ENCODE measurements at regions not wholly inside any gene's neighbourhood (a gene's known extent, or its start where the extent isn't known, plus 50 kb on each side); places are given as distances from the start of the nearest gene placed in this dataset.
"Not testable (repeated sequence)": the region's sequence is repeated elsewhere in the genome, so short reads cannot be mapped to it uniquely, and the experiment has no call there.

DNA sequence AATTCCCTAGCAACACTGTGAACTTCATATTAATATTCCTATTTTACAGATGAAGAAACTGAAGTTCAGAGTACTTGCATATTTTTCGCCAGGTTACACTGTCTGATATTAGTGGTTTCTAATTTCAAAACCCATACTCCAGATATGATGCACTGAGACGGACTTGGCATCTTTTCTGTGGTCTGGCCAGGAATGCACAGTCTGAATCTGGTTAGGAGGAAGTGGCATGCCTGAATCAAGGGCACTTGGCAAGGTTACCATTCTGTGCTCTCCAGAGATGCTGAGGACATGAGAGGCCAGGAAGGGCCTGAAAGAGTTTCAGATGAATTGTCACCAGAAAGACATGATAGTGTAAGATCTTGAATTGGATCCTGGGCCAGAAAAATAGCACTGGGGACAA is 150.1 kb downstream of the HAO1 start:
- Mint-ChIP-seq H3K27ac (no peak overlapping the region), H3K36me3 (ENCODE audit: low read depth) (no peaks in the 10 kb centered on the region), H3K4me1 (ENCODE audit: low read depth) (no peaks in the 10 kb centered on the region), H3K27me3 (ENCODE audit: insufficient read depth) (no peaks in the 10 kb centered on the region), H3K4me3 (no peak overlapping the region), H3K9me3 (no peaks in the 10 kb centered on the region)
- TF ChIP-seq, protein P1, sequence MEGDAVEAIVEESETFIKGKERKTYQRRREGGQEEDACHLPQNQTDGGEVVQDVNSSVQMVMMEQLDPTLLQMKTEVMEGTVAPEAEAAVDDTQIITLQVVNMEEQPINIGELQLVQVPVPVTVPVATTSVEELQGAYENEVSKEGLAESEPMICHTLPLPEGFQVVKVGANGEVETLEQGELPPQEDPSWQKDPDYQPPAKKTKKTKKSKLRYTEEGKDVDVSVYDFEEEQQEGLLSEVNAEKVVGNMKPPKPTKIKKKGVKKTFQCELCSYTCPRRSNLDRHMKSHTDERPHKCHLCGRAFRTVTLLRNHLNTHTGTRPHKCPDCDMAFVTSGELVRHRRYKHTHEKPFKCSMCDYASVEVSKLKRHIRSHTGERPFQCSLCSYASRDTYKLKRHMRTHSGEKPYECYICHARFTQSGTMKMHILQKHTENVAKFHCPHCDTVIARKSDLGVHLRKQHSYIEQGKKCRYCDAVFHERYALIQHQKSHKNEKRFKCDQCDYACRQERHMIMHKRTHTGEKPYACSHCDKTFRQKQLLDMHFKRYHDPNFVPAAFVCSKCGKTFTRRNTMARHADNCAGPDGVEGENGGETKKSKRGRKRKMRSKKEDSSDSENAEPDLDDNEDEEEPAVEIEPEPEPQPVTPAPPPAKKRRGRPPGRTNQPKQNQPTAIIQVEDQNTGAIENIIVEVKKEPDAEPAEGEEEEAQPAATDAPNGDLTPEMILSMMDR (IDR thresholded peaks at IDR 0.05) = no peak
- DNase-seq = no peak

DNA sequence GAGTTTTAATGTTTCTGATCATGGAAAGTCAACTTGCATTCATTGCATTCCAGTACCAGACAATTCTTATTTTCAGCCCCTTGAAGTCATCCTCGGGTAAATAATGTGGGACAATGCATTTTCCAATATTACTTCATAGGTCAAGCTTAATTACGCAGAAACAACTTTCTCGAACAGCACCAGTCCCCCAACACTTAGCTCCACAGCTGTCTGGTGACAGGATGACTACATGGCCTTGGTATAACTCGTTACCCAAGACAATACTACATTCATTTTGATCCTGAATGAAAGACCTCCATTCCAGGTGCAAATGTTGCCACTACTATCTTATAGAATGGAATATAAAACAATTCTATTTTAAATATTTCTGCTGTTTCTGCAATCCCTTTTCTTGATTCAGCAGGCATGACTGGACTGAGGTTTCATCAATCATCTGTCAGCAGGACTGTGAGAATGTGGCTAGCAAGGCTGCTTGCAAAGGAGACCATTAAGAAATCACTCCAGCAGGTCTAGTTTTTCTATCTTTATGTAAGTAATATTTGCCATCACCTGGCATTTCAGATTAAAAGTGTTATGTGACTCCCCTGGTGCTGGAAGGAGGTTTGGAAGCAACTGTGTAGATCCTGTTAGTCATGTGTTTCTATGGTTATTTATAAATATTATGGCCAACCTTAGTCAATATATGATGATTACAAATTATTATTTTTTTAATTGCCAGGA is 147.9 kb downstream of the HAO1 start:
- H3K9me3 Mint-ChIP-seq = no peaks in the 10 kb centered on the region
- H3K27ac Mint-ChIP-seq = no peak overlapping the region
- H3K27me3 Mint-ChIP-seq (ENCODE audit: insufficient read depth) = no peaks in the 10 kb centered on the region; the same call in 1 of the 2 replicates
- no peaks in the 10 kb centered on the region for H3K36me3 Mint-ChIP-seq (ENCODE audit: low read depth)
- no peaks in the 10 kb centered on the region for H3K4me1 Mint-ChIP-seq (ENCODE audit: low read depth)
- DNase-seq = no peak
- H3K4me3 Mint-ChIP-seq = no peak overlapping the region
- TF ChIP-seq, protein P1 (IDR thresholded peaks at IDR 0.05) = no peak

DNA sequence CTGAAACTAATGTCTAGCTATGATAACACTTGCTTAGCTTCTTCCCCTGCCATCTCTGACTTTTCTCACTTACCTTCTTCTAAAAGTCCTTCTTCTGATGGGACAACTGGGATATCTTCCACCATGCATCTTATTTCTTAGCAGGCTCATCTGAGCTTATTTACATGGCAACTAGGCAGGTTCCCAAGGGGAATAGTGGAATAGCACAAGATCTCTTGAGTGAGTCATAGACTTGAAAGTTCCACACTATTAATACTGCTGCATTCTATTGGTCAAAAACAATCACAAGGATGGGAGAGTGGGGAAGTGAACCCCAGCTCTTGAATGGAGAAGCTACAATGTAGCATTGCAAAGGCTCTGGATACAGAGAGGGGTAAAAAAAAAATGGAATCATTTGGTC is 142.1 kb downstream of the HAO1 start:
- no peaks in the 10 kb centered on the region for H3K36me3 Mint-ChIP-seq (ENCODE audit: low read depth)
- H3K27ac Mint-ChIP-seq = no peak overlapping the region
- TF ChIP-seq, protein P1 (IDR thresholded peaks at IDR 0.05) = no peak
- H3K27me3 Mint-ChIP-seq (ENCODE audit: insufficient read depth) = no peaks in the 10 kb centered on the region; the same call in 1 of the 2 replicates
- H3K4me3 Mint-ChIP-seq = no peak overlapping the region
- DNase-seq = no peak
- no peaks in the 10 kb centered on the region for H3K4me1 Mint-ChIP-seq (ENCODE audit: low read depth)
- no peaks in the 10 kb centered on the region for H3K9me3 Mint-ChIP-seq

DNA sequence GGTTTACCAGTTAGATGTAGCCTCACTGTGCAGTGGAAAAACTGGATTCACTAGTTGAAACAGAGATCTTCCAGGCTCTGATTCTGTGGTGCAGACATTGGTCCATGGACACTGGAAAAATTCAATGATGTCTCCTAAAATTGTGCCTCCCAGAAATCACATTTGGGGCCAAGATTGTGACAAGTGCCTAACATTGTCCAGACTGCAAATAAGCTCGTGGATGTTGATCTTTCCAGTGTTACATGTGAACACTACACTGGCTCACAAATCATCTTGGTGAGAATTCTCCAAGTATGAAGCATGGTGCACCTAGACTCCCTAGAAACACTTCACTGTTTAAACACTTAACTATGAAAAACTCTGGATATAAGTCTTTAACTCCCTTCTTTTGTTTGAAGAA is 140.4 kb downstream of the HAO1 start:
- H3K4me1 Mint-ChIP-seq (ENCODE audit: low read depth) = no peaks in the 10 kb centered on the region
- no peaks in the 10 kb centered on the region for H3K36me3 Mint-ChIP-seq (ENCODE audit: low read depth)
- TF ChIP-seq, protein P1 (IDR thresholded peaks at IDR 0.05) = no peak
- H3K4me3 Mint-ChIP-seq = no peak overlapping the region
- H3K27ac Mint-ChIP-seq = no peak overlapping the region
- H3K9me3 Mint-ChIP-seq = no peaks in the 10 kb centered on the region
- no peaks in the 10 kb centered on the region; the same call in 1 of the 2 replicates for H3K27me3 Mint-ChIP-seq (ENCODE audit: insufficient read depth)
- DNase-seq = no peak

DNA sequence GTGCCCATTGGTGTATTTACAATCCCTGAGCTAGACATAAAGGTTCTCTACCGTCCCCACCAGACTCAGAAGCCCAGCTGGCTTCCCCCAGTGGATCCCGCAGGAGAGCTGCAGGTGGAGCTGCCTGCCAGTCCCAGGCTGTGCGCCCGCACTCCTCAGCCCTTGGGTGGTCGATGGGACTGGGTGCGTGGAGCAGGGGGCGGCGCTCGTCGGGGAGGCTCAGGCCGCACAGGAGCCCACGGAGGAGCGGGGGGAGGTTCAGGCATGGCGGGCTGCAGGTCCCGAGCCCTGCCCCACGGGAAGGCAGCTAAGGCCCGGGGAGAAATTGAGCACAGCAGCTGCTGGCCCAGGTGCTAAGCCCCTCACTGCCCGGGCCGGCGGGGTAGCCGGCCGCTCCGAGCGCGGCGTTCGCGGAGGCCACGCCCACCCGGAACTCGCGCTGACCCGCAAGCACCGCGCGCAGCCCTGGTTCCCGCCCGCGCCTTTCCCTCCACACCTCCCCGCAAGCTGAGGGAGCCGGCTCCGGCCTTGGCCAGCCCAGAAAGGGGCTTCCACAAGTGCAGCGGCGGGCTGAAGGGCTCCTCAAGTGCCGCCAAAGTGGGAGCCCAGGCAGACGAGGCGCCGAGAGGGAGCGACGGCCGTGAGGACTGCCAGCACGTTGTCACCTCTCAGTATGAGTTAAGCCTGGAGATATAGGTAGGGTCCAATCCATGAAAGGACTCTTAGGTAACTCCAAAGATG is 136.7 kb downstream of the HAO1 start:
- not testable (repeated sequence) for H3K27ac Mint-ChIP-seq; H3K9me3 Mint-ChIP-seq; DNase-seq; H3K4me1 Mint-ChIP-seq (ENCODE audit: low read depth); H3K36me3 Mint-ChIP-seq (ENCODE audit: low read depth); H3K27me3 Mint-ChIP-seq (ENCODE audit: insufficient read depth); H3K4me3 Mint-ChIP-seq

DNA sequence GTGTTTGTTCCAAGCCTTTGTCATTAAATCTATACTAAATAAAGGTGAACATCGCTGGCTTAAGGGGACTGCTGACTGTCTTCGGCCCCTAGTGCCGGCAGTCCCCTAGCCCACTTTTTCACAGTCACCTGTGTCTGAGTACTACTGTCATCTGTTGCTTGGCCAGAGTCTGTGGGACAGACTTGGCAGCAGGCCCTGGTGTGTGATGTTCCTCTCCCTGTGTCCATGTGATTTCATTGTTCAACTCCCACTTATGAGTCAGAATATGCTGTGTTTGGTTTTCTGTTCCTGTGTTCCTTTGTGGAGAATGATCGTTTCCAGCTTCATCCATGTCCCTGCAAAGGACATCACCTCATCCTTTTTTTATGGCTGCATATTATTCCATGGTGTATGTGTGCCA is 133.4 kb downstream of the HAO1 start:
- DNase-seq = no peak
- no peak overlapping the region for H3K4me3 Mint-ChIP-seq
- TF ChIP-seq, protein P1 (IDR thresholded peaks at IDR 0.05) = no peak
- H3K27me3 Mint-ChIP-seq (ENCODE audit: insufficient read depth) = no peaks in the 10 kb centered on the region
- H3K4me1 Mint-ChIP-seq (ENCODE audit: low read depth) = no peaks in the 10 kb centered on the region
- no peaks in the 10 kb centered on the region for H3K36me3 Mint-ChIP-seq (ENCODE audit: low read depth)
- H3K9me3 Mint-ChIP-seq = no peaks in the 10 kb centered on the region; the same call in 1 of the 2 replicates
- no peak overlapping the region for H3K27ac Mint-ChIP-seq

All from HFFc6 (cell line).